GM19455 (cell line): ENCODE measurements at regions not wholly inside any gene's neighbourhood (a gene's known extent, or its start where the extent isn't known, plus 50 kb on each side); places are given as distances from the start of the nearest gene placed in this dataset.
"Not testable (repeated sequence)": the region's sequence is repeated elsewhere in the genome, so short reads cannot be mapped to it uniquely, and the experiment has no call there.

ENCODE experiments used
- ATAC-seq: cut with Tn5 transposase; IDR thresholded peaks from one replicate; pipeline ENCODE4 v1.9.1; 2021; ENCODE audit not compliant: unreplicated experiment

GRCh38 chr5:166062719-166063118, 2228.7 kb upstream of the WWC1 start:
- no peak for ATAC-seq

GRCh38 chr5:166063261-166063660, 2228.2 kb upstream of the WWC1 start:
- no peak for ATAC-seq

GRCh38 chr5:166068547-166069335, 2222.7 kb upstream of the WWC1 start:
- no peak for ATAC-seq

- ATAC-seq, result no peak
These were observed 2217.4 kb upstream of the WWC1 start for GRCh38 chr5:166073901-166074581.

- ATAC-seq, result no peak
These were observed 2216.6 kb upstream of the WWC1 start for GRCh38 chr5:166074582-166075481.

GRCh38 chr5:166083183-166083959, 2208.1 kb upstream of the WWC1 start:
- no peak for ATAC-seq

DNA sequence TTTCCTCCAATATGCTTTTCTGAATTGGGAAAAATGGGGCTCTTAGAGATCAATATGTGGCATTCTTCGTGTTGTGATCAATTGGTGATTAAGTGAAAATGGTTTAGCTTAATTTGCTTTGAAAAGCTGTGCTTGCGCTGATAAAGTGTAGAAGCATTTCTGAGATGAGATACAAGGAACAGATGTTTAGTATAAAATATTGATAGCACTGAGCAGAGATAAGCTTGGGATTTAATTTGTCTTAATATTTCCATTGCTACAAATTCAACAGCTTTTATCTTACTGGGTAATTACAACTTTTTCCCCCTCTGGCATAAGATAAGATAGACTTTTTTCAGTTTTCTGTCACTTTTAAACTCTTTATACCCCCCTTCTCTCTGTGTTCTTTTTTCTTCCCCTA, 2204.9 kb upstream of the WWC1 start:
- no peak for ATAC-seq

DNA sequence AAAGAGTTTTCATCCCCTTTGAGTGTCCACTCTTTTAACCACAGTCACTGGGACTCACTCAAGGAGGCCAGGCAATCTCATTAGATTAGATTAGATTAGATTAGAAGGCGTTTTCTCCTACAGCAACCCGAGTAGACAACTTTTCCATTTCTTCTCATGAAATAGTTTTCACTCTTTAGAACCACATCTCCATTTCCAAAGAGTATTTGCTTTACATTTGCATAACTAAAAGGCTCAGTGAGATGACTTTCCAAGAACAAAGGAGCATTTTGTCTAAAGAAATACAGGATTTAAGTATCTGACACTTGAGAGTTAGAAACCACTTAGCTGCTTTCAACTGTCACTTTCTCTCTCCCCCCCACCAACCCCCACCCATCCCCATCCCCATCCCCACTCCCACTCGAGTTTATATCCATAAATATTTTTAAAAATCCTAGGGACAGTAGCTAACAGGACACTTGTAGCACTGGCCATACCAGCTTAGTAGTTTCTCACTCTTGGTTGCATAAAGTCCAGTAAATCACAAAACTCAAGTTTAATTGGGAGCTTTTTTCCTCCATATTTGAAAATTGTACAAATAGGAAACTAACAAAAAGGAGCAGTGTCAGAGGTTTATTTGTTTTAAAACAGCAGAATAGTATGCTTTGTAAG, 2202.9 kb upstream of the WWC1 start:
- no peak for ATAC-seq

DNA sequence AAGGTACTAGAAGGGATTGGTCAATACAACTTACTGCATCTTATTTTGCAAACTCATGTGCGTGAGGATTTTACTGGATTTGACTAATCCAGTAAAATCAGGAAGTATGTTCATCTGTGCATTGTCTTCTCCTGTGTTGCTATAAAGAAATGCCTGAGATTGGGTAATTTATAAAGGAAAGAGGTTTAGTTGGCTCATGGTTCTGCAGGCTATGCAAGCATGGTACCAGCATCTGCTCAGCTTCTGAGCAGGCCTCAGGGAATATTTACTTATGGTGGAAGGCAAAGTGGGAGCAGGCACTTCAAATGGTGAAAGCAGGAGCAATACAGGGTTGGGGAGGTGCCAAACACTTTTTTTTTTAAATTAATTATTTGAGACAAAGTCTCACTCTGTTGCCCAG, 2199.5 kb upstream of the WWC1 start:
- ATAC-seq, result no peak

GRCh38 chr5:166093312-166093711, 2198.1 kb upstream of the WWC1 start:
- no peak for ATAC-seq

DNA sequence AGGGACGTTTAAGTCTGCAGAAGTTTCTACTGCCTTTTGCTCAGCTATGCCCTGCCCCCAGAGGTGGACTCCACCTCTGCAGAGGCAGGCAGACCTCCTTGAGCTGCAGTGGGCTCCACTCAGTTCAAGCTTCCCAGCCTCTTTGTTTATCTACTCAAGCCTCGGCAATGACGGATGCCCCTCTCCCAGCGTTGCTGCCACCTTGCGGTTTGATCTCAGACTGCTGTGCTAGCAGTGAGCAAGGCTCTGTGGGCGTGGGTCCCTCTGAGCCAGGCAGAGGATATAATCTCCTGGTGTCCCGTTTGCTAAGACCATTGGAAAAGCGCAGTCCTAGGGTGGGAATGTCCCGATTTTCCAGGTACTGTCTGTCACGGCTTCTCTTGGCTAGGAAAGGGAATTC, 2188.5 kb upstream of the WWC1 start:
- ATAC-seq, result no peak

DNA sequence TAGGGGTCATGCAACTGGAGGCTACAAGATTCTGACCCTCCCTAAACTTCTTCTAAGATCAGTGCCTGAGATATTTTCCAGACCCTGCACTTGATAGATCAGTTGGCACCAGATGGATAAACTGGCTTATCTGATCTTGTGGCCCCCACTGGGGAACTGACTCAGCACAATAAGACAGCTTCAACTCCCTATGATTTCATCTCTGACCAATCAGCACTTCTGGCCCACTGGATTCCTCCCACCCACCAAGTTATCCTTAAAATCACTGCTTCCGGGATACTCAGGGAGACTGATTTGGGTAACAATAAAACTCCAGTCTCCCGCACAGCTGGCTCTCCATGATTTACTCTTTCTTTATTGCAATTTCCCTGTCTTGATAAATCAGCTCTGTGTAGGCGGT, 2180.4 kb upstream of the WWC1 start:
- ATAC-seq, result no peak

GRCh38 chr5:166117072-166118066, 2174.1 kb upstream of the WWC1 start:
- ATAC-seq, result no peak

- no peak for ATAC-seq
These were observed 2171.9 kb upstream of the WWC1 start for GRCh38 chr5:166119506-166119905.

- ATAC-seq, result no peak
These were observed 2167.7 kb upstream of the WWC1 start for GRCh38 chr5:166123717-166124116.

DNA sequence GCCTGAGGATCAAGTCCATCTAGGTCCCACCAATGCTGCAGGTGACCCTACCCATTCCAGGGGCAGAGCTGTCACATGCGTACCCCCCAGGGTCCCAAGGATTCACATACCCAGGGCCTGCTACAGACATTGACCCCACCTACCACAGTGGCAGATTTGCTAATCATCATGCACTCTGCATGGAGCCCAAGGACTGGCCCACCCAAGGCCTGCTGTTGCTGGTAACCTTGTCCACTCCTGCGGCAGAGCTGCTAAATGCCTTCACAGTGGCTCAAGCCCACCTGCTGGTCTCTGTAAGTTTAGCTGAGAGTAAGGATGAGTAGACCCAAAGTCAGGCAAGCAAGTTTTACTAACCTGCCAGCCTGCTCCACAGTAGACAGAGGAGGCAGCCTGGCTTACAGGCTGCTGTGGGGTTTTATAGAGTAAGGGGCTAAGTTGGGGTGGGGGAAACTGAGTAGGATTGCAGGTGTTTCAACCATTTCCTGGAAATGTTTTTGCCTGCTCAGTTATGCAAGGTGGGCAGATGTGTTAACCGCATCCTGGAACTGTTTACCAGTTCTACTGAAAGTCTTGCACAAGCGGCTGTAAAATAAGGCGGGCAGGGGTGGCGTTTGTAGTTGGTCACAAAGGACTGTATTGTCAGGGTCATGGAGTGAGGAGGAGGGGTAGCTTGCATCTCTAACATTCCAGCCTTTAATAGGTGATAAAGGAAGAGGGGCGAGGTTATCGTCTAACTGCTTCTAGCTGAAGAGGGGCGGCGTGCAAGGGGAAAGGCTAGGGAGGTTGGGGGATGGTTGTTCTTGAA, 2163.5 kb upstream of the WWC1 start:
- no peak for ATAC-seq

DNA sequence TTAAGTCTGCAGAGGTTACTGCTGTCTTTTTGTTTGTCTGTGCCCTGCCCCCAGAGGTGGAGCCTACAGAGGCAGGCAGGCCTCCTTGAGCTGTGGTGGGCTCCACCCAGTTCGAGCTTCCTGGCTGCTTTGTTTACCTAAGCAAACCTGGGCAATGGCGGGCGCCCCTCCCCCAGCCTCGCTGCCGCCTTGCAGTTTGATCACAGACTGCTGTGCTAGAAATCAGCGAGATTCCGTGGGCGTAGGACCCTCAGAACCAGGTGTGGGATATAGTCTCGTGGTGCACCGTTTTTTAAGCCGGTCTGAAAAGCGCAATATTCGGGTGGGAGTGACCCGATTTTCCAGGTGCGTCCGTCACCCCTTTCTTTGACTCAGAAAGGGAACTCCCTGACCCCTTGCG, 2146.3 kb upstream of the WWC1 start:
- not testable (repeated sequence) for ATAC-seq

- no peak for ATAC-seq
These were observed 2127.3 kb upstream of the WWC1 start for GRCh38 chr5:166163996-166164610.
